ENCODE measurements at regions not wholly inside any gene's neighbourhood (a gene's known extent, or its start where the extent isn't known, plus 50 kb on each side); places are given as distances from the start of the nearest gene placed in this dataset.
"Not testable (repeated sequence)": the region's sequence is repeated elsewhere in the genome, so short reads cannot be mapped to it uniquely, and the experiment has no call there.

GRCh38 chr4:93994175-93994994 lies 165.8 kb downstream of the ATOH1 start:
- Mint-ChIP-seq H3K27ac (no peak overlapping the region), H3K36me3 (no peaks in the 10 kb centered on the region), H3K9me3 (peaks cover 9 to 10% of the 10 kb centered on the region in 2 donors)
- no peak for ATAC-seq
- no peak for DNase-seq (ENCODE audit: low spot score in 2 of 2)

GRCh38 chr4:93996895-93997294 lies 168.3 kb downstream of the ATOH1 start:
- H3K9me3 Mint-ChIP-seq = peaks cover 9 to 11% of the 10 kb centered on the region in 2 donors
- DNase-seq (ENCODE audit: low spot score in 2 of 2) (no peak), ATAC-seq (no peak)
- H3K36me3 Mint-ChIP-seq = no peaks in the 10 kb centered on the region
- no peak overlapping the region for H3K27ac Mint-ChIP-seq

- ATAC-seq = no peak
- peaks cover 0 to 7% of the 10 kb centered on the region in 2 donors for H3K9me3 Mint-ChIP-seq
- no peak for DNase-seq (ENCODE audit: low spot score in 2 of 2)
- H3K36me3 Mint-ChIP-seq = no peaks in the 10 kb centered on the region
- H3K27ac Mint-ChIP-seq = no peak overlapping the region
These were observed 172.0 kb downstream of the ATOH1 start for GRCh38 chr4:94000559-94000958.

GRCh38 chr4:94006932-94007331 lies 178.4 kb downstream of the ATOH1 start:
- Mint-ChIP-seq H3K9me3 (peaks cover 0 to 5% of the 10 kb centered on the region in 2 donors), H3K27ac (no peak overlapping the region), H3K36me3 (no peaks in the 10 kb centered on the region)
- no peak for ATAC-seq
- DNase-seq (ENCODE audit: low spot score in 2 of 2) = no peak

DNA sequence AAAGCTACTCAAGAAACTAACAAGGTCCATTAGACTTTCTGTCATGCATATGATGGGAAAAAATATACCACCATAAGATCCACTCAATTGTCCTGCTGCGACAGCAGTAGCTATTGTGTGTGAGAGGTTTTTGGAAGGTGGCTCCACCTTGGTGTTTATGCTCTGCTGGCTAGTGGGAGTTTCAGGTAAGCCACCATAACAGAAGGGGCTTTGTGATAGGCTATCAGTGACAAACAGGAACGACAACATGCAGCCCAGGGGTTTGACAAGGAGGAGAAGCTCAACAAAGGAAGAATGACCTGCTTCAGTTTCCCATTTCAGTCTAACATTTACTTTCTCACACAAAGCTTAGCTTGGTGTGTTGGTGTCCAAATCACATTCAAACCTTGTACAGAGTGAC lies 182.6 kb downstream of the ATOH1 start:
- no peak for DNase-seq (ENCODE audit: low spot score in 2 of 2)
- Mint-ChIP-seq H3K9me3 (peaks cover 7 to 13% of the 10 kb centered on the region in 2 donors), H3K27ac (no peak overlapping the region), H3K36me3 (no peaks in the 10 kb centered on the region)
- ATAC-seq = no peak

DNA sequence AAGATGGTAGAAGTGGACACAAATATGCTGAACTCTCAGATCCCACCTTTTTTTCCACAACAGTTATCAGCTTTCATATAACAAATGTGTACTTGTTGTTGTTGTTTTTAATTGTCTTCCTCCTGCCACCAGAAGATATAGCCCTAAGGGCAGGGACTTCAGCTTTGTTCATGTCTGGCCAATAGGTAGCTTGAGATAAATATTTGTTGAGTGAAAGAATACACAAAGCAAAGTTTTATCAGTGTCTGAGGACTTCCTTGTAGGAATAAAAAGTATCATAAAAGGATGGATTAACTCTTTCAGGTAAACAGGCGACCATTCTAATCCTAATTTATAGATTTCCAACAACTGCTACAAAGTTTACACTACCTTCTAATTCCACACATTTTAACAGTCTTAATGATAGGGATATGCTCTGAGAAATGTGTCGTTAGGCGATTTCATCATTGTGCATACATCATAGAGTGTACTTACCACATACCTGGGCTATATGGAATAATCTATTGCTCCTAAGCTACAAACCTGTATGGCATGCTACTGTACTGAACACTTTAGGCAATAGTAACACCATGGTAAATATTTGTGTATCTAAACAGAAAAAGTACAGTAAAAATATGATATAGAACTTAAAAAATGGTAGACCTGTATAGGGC lies 186.1 kb downstream of the ATOH1 start:
- Mint-ChIP-seq H3K9me3 (peaks cover 7 to 13% of the 10 kb centered on the region in 2 donors), H3K27ac (no peak overlapping the region), H3K36me3 (no peaks in the 10 kb centered on the region)
- DNase-seq (ENCODE audit: low spot score in 2 of 2) = no peak
- no peak for ATAC-seq

DNA sequence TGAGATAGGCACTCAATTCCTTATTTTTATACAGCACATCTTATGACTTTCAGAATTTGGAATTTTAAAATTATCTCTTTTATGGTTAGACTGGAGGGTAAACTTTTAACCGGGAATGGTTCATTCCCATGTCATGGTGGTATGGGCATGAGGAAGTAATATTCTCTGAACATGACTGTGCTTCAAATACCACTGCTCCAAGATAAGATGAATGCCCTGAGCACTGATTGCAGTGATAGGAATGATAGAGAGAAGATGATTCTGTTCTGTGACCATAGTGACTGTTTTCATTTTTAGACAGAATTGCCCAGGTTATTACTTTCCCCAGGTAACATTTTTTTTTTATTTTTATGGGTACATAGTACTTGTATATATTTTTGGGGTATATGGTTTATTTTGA lies 187.4 kb downstream of the ATOH1 start:
- Mint-ChIP-seq H3K9me3 (peaks cover 7 to 13% of the 10 kb centered on the region in 2 donors), H3K27ac (no peak overlapping the region), H3K36me3 (no peaks in the 10 kb centered on the region)
- no peak for ATAC-seq
- no peak for DNase-seq (ENCODE audit: low spot score in 2 of 2)

GRCh38 chr4:94032754-94033153 lies 174.9 kb upstream of the SMARCAD1 start:
- DNase-seq (ENCODE audit: low spot score in 2 of 2) (no peak), ATAC-seq (no peak)
- Mint-ChIP-seq H3K9me3 (no peaks in the 10 kb centered on the region), H3K27ac (no peak overlapping the region), H3K36me3 (no peaks in the 10 kb centered on the region)

GRCh38 chr4:94036964-94037363 lies 170.7 kb upstream of the SMARCAD1 start:
- Mint-ChIP-seq H3K9me3 (no peaks in the 10 kb centered on the region), H3K27ac (no peak overlapping the region), H3K36me3 (no peaks in the 10 kb centered on the region)
- ATAC-seq (no peak), DNase-seq (ENCODE audit: low spot score in 2 of 2) (no peak)

GRCh38 chr4:94038195-94038594 lies 169.5 kb upstream of the SMARCAD1 start:
- ATAC-seq (no peak), DNase-seq (ENCODE audit: low spot score in 2 of 2) (no peak)
- Mint-ChIP-seq H3K36me3 (peaks cover 0 to 2% of the 10 kb centered on the region in 2 donors), H3K9me3 (peaks cover 0 to 1% of the 10 kb centered on the region in 2 donors), H3K27ac (no peak overlapping the region)

- H3K9me3 Mint-ChIP-seq = peaks cover 0 to 3% of the 10 kb centered on the region in 2 donors
- H3K27ac Mint-ChIP-seq = no peak overlapping the region
- no peak for ATAC-seq
- peaks cover 0 to 7% of the 10 kb centered on the region in 2 donors for H3K36me3 Mint-ChIP-seq
- no peak for DNase-seq (ENCODE audit: low spot score in 2 of 2)
These were observed 168.4 kb upstream of the SMARCAD1 start for GRCh38 chr4:94039226-94039625.

DNA sequence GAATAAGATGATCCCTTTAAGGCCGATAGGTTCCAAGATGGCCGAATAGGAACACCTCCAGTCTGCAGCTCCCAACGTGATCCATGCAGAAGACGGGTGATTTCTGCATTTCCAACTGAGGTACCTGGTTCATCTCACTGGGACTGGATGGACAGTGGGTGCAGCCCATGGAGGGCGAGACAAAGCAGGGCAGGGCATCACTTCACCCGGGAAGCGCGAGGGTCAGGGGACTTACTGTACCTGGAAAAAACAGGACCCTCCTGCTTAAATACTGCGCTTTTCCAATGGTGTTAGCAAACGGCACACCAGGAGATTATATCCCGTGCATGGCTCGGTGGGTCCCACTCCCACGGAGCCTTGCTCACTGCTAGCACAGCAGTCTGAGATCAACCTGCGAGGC lies 163.2 kb upstream of the SMARCAD1 start:
- DNase-seq (ENCODE audit: low spot score in 2 of 2); ATAC-seq; H3K36me3 Mint-ChIP-seq: not testable (repeated sequence)
- Mint-ChIP-seq H3K27ac (peak overlapping the region in 1 of 2 donors; percentile 30), H3K9me3 (peaks cover 0 to 11% of the 10 kb centered on the region in 2 donors)

GRCh38 chr4:94063084-94063483 lies 144.6 kb upstream of the SMARCAD1 start:
- no peak for ATAC-seq
- no peak for DNase-seq (ENCODE audit: low spot score in 2 of 2)
- peaks cover 0 to 6% of the 10 kb centered on the region in 2 donors for H3K9me3 Mint-ChIP-seq
- no peaks in the 10 kb centered on the region for H3K36me3 Mint-ChIP-seq
- no peak overlapping the region for H3K27ac Mint-ChIP-seq

GRCh38 chr4:94068753-94069719 lies 138.6 kb upstream of the SMARCAD1 start:
- Mint-ChIP-seq H3K36me3 (no peaks in the 10 kb centered on the region), H3K27ac (no peak overlapping the region), H3K9me3 (peaks cover 0 to 6% of the 10 kb centered on the region in 2 donors)
- DNase-seq (ENCODE audit: low spot score in 2 of 2) (no peak), ATAC-seq (no peak)

DNA sequence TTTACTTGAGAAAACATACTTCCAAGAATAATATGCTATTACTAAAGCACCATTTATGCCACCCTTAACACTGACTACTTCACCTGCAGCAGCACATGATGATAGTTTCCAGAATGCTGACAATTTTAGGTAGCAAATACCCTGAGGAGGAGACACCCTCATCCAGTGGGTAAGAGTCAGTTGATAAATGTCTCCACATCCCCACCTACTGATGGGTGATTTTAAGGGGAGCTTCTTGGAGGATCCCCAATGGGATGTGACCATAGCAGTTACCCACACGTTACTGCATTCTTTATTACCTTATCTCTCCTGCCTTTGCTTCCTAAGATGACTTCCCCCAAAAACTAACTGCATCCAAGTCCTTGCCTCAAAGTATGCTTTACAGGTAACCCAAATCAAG lies 131.2 kb upstream of the SMARCAD1 start:
- no peak for ATAC-seq
- H3K27ac Mint-ChIP-seq = no peak overlapping the region
- no peak for DNase-seq (ENCODE audit: low spot score in 2 of 2)
- H3K9me3 Mint-ChIP-seq = peaks cover 0 to 5% of the 10 kb centered on the region in 2 donors
- no peaks in the 10 kb centered on the region for H3K36me3 Mint-ChIP-seq

DNA sequence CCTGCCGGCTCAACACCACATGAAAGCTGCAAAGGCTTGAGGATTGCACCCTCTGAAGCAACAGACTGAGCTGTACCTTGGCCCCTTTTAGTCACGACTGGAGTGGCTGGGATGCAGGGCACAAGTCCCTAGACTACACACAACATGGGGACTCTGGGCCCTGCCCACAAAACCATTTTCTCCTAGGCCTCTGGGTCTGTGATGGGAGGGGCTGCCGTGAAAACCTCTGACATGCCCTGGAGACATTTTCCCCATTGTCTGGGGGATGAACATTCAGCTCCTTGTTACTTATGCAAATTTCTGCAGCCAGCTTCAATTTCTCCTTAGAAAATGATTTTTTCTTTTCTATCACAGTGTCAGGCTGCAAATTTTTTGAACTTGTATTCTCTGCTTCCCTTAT lies 123.5 kb upstream of the SMARCAD1 start:
- DNase-seq (ENCODE audit: low spot score in 2 of 2) = no peak
- no peak overlapping the region for H3K27ac Mint-ChIP-seq
- peaks cover 5 to 14% of the 10 kb centered on the region in 2 donors for H3K36me3 Mint-ChIP-seq
- no peak for ATAC-seq
- peaks cover 18 to 30% of the 10 kb centered on the region in 2 donors for H3K9me3 Mint-ChIP-seq

DNA sequence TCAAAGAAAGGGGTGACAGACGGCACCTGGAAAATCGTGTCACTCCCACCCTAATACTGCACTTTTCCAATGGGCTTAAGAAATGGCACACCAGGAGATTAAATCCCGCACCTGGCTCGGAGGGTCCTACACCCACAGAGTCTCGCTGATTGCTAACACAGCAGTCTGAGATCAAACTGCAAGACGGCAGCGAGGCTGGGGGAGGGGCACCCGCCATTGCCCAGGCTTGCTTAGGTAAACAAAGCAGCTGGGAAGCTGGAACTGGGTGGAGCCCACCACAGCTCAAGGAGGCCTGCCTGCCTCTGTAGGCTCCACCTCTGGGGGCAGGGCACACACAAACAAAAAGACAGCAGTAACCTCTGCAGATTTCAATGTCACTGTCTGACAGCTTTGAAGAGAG lies 108.5 kb upstream of the SMARCAD1 start:
- not testable (repeated sequence) for DNase-seq (ENCODE audit: low spot score in 2 of 2); H3K27ac Mint-ChIP-seq; ATAC-seq; H3K9me3 Mint-ChIP-seq; H3K36me3 Mint-ChIP-seq
